ENCODE measurements at regions not wholly inside any gene's neighbourhood (a gene's known extent, or its start where the extent isn't known, plus 50 kb on each side); places are given as distances from the start of the nearest gene placed in this dataset.

DNA sequence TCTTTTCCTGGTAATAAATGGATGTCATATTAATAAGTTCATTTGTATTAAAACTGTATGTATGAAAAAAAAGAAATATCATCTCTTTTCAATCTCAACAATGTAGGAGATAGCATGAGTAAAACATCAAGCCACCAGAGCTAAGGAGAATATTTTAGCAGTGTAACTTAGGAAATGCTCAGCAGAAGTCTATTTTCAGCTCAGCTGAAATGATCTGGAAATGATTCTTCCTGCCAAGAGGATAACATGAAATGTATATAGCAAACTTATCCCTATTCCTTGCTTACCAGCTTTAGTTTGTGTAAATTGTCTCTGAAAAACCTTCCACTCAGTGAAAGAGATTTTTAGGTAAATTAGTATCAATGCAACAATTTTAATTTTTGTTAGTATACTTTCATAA lies 1194.4 kb downstream of the SLITRK1 start:
- TF ChIP-seq EZH2 (IDR thresholded peaks at IDR 0.05; ENCODE audit: borderline replicate concordance, insufficient read depth, low read depth, low read length, poor library complexity, severe bottlenecking), result no peak
- TF ChIP-seq, protein P1, sequence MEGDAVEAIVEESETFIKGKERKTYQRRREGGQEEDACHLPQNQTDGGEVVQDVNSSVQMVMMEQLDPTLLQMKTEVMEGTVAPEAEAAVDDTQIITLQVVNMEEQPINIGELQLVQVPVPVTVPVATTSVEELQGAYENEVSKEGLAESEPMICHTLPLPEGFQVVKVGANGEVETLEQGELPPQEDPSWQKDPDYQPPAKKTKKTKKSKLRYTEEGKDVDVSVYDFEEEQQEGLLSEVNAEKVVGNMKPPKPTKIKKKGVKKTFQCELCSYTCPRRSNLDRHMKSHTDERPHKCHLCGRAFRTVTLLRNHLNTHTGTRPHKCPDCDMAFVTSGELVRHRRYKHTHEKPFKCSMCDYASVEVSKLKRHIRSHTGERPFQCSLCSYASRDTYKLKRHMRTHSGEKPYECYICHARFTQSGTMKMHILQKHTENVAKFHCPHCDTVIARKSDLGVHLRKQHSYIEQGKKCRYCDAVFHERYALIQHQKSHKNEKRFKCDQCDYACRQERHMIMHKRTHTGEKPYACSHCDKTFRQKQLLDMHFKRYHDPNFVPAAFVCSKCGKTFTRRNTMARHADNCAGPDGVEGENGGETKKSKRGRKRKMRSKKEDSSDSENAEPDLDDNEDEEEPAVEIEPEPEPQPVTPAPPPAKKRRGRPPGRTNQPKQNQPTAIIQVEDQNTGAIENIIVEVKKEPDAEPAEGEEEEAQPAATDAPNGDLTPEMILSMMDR (IDR thresholded peaks at IDR 0.05), result no peak
